ENCODE measurements at regions not wholly inside any gene's neighbourhood (a gene's known extent, or its start where the extent isn't known, plus 50 kb on each side); places are given as distances from the start of the nearest gene placed in this dataset.

- TF ChIP-seq, protein P1, sequence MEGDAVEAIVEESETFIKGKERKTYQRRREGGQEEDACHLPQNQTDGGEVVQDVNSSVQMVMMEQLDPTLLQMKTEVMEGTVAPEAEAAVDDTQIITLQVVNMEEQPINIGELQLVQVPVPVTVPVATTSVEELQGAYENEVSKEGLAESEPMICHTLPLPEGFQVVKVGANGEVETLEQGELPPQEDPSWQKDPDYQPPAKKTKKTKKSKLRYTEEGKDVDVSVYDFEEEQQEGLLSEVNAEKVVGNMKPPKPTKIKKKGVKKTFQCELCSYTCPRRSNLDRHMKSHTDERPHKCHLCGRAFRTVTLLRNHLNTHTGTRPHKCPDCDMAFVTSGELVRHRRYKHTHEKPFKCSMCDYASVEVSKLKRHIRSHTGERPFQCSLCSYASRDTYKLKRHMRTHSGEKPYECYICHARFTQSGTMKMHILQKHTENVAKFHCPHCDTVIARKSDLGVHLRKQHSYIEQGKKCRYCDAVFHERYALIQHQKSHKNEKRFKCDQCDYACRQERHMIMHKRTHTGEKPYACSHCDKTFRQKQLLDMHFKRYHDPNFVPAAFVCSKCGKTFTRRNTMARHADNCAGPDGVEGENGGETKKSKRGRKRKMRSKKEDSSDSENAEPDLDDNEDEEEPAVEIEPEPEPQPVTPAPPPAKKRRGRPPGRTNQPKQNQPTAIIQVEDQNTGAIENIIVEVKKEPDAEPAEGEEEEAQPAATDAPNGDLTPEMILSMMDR (IDR thresholded peaks at IDR 0.05), result no peak
- TF ChIP-seq POLR2A (IDR thresholded peaks at IDR 0.05), result no peak
Observed at GRCh38 chr12:66931091-66931490, 252.2 kb upstream of the GRIP1 start.
